Astrocyte (in vitro differentiated cells and primary cell): ENCODE measurements at regions not wholly inside any gene's neighbourhood (a gene's known extent, or its start where the extent isn't known, plus 50 kb on each side); places are given as distances from the start of the nearest gene placed in this dataset.

Experiments used
- CTCF ChIP-seq: IDR thresholded peaks from 2 replicates; pipeline ENCODE4 v1.5.1; 2011; ENCODE audit warnings: low read depth, mild to moderate bottlenecking, inconsistent platforms, low read length, moderate library complexity; ENCODE audit not compliant: insufficient read depth
- EZH2 ChIP-seq: IDR thresholded peaks from 2 replicates; pipeline ENCODE4 v1.6.1; 2012; ENCODE audit warnings: mild to moderate bottlenecking, low read length, inconsistent platforms; ENCODE audit not compliant: insufficient read depth

- TF ChIP-seq EZH2: no peak
- TF ChIP-seq CTCF: no peak
Observed at GRCh38 chr22:49479566-49479965, 348.1 kb downstream of the BRD1 start.
